ENCODE measurements at regions not wholly inside any gene's neighbourhood (a gene's known extent, or its start where the extent isn't known, plus 50 kb on each side); places are given as distances from the start of the nearest gene placed in this dataset.

GRCh38 chr7:19369182-19369581 lies 224.0 kb upstream of the FERD3L start:
- TF ChIP-seq CTCF (IDR thresholded peaks at IDR 0.05; ENCODE audit: low read depth, low read length, poor library complexity, severe bottlenecking) (no peak), EZH2phosphoT487 (IDR thresholded peaks at IDR 0.05; ENCODE audit: borderline replicate concordance, low read length) (no peak)

GRCh38 chr7:19368491-19368925 lies 223.3 kb upstream of the FERD3L start:
- Histone ChIP-seq H3K4me3 (ENCODE audit: low read length) (no peak overlapping the region), H3K27ac (ENCODE audit: low read depth, low read length) (no peak overlapping the region), H3K27me3 (ENCODE audit: control insufficient read depth, low read length) (no peaks in the 10 kb centered on the region), H3K4me2 (ENCODE audit: low read length) (no peak overlapping the region), H4K20me1 (ENCODE audit: control insufficient read depth, insufficient read depth, low read depth, low read length) (no peaks in the 10 kb centered on the region), H3K79me2 (ENCODE audit: control insufficient read depth, low read length) (no peaks in the 10 kb centered on the region), H3K9me2 (replicated peaks; ENCODE audit: control insufficient read depth, low read length) (no peaks in the 10 kb centered on the region), H3F3A (ENCODE audit: control insufficient read depth, insufficient read depth) (no peaks in the 10 kb centered on the region), H3K9me3 (ENCODE audit: control insufficient read depth, insufficient read depth, low read length) (no peaks in the 10 kb centered on the region), H3K4me1 (ENCODE audit: control insufficient read depth, low read length) (no peaks in the 10 kb centered on the region), H3K36me3 (ENCODE audit: control insufficient read depth, low read length) (no peaks in the 10 kb centered on the region)
- TF ChIP-seq EZH2phosphoT487 (IDR thresholded peaks at IDR 0.05; ENCODE audit: borderline replicate concordance, low read length), result no peak
- no peak for TF ChIP-seq CTCF (IDR thresholded peaks at IDR 0.05; ENCODE audit: low read depth, low read length, poor library complexity, severe bottlenecking)

More at GRCh38 chr7:19369182-19369581, 224.0 kb upstream of the FERD3L start:
- H3K9me3 ChIP-seq (ENCODE audit: control insufficient read depth, insufficient read depth, low read length), result no peaks in the 10 kb centered on the region
- no peak overlapping the region for H3K27ac ChIP-seq (ENCODE audit: low read depth, low read length)
- no peaks in the 10 kb centered on the region for H3F3A ChIP-seq (ENCODE audit: control insufficient read depth, insufficient read depth)
- no peaks in the 10 kb centered on the region for H3K36me3 ChIP-seq (ENCODE audit: control insufficient read depth, low read length)
- no peak overlapping the region for H3K4me3 ChIP-seq (ENCODE audit: low read length)
- no peak overlapping the region for H3K4me2 ChIP-seq (ENCODE audit: low read length)
- H3K4me1 ChIP-seq (ENCODE audit: control insufficient read depth, low read length), result no peaks in the 10 kb centered on the region
- no peaks in the 10 kb centered on the region for H3K9me2 ChIP-seq (replicated peaks; ENCODE audit: control insufficient read depth, low read length)
- no peaks in the 10 kb centered on the region for H4K20me1 ChIP-seq (ENCODE audit: control insufficient read depth, insufficient read depth, low read depth, low read length)
- H3K27me3 ChIP-seq (ENCODE audit: control insufficient read depth, low read length), result no peaks in the 10 kb centered on the region
- H3K79me2 ChIP-seq (ENCODE audit: control insufficient read depth, low read length), result no peaks in the 10 kb centered on the region

GRCh38 chr7:19364950-19365349 lies 219.7 kb upstream of the FERD3L start:
- H3K4me1 ChIP-seq (ENCODE audit: control insufficient read depth, low read length), result no peaks in the 10 kb centered on the region
- H3K4me3 ChIP-seq (ENCODE audit: low read length), result no peak overlapping the region
- H3K27ac ChIP-seq (ENCODE audit: low read depth, low read length), result no peak overlapping the region

More at GRCh38 chr7:19364950-19365349, 219.7 kb upstream of the FERD3L start:
- H3K79me2 ChIP-seq (ENCODE audit: control insufficient read depth, low read length), result no peaks in the 10 kb centered on the region
- no peaks in the 10 kb centered on the region for H3F3A ChIP-seq (ENCODE audit: control insufficient read depth, insufficient read depth)
- H3K9me3 ChIP-seq (ENCODE audit: control insufficient read depth, insufficient read depth, low read length), result no peaks in the 10 kb centered on the region
- TF ChIP-seq EZH2phosphoT487 (IDR thresholded peaks at IDR 0.05; ENCODE audit: borderline replicate concordance, low read length) (no peak), CTCF (IDR thresholded peaks at IDR 0.05; ENCODE audit: low read depth, low read length, poor library complexity, severe bottlenecking) (no peak)
- H3K36me3 ChIP-seq (ENCODE audit: control insufficient read depth, low read length), result no peaks in the 10 kb centered on the region
- H3K4me2 ChIP-seq (ENCODE audit: low read length), result no peak overlapping the region
- H4K20me1 ChIP-seq (ENCODE audit: control insufficient read depth, insufficient read depth, low read depth, low read length), result no peaks in the 10 kb centered on the region
- no peaks in the 10 kb centered on the region for H3K9me2 ChIP-seq (replicated peaks; ENCODE audit: control insufficient read depth, low read length)
- H3K27me3 ChIP-seq (ENCODE audit: control insufficient read depth, low read length), result no peaks in the 10 kb centered on the region

Data from DOHH2 (cell line).